Spleen (tissue), 11 donors: ENCODE measurements at regions not wholly inside any gene's neighbourhood (a gene's known extent, or its start where the extent isn't known, plus 50 kb on each side); places are given as distances from the start of the nearest gene placed in this dataset.

ENCODE experiments used
- DNase-seq: peaks from one replicate; pipeline ENCODE4 v3.0.0-alpha.2; 2020
- H3K27ac ChIP-seq, 8 donors: fragments of 200-600 bp; sonication (generic) in 7 of 8; 1 replicate in 4 of 8; 2 replicates in 4 of 8; pipeline versions ENCODE4 v1.5.0 to v1.8.0; 2016 to 2021; ENCODE audit warnings: inconsistent platforms in 4 of 8, mild to moderate bottlenecking in 4 of 8, moderate library complexity in 1 of 8
- H3K27me3 ChIP-seq, 7 donors: fragments of 200-600 bp; sonication (generic) in 6 of 7; replicated peaks in 1 of 7; 1 replicate in 4 of 7; 2 replicates in 3 of 7; pipeline versions ENCODE4 v1.5.0 to v1.8.0; 2016 to 2021; ENCODE audit warnings: inconsistent platforms in 3 of 7, mild to moderate bottlenecking in 1 of 7
- H3K36me3 ChIP-seq, 6 donors: fragments of 200-600 bp; sonication (generic) in 5 of 6; 1 replicate in 4 of 6; 2 replicates in 2 of 6; pipeline versions ENCODE4 v1.5.0 to v1.8.0; 2016 to 2021; ENCODE audit warnings: inconsistent platforms in 2 of 6
- H3K4me1 ChIP-seq, 6 donors: fragments of 200-600 bp; sonication (generic) in 5 of 6; 1 replicate in 3 of 6; 2 replicates in 3 of 6; pipeline versions ENCODE4 v1.5.0 to v1.8.0; 2016 to 2021; ENCODE audit warnings: inconsistent platforms in 3 of 6
- H3K4me3 ChIP-seq, 8 donors: fragments of 200-600 bp; sonication (generic) in 7 of 8; 1 replicate in 4 of 8; 2 replicates in 4 of 8; pipeline versions ENCODE4 v1.5.0 to v1.8.0; 2016 to 2021; ENCODE audit warnings: inconsistent platforms in 4 of 8, mild to moderate bottlenecking in 4 of 8, moderate library complexity in 2 of 8
- H3K9me3 ChIP-seq, 8 donors: fragments of 200-600 bp; sonication (generic) in 7 of 8; 1 replicate in 4 of 8; 2 replicates in 4 of 8; pipeline versions ENCODE4 v1.5.0 to v1.8.0; 2016 to 2021; ENCODE audit warnings: inconsistent platforms in 4 of 8
- POLR2A ChIP-seq, 3 donors: fragments of 450-650 bp; IDR thresholded peaks; one replicate each; pipeline ENCODE4 v1.5.1; 2017; ENCODE audit warnings: antibody characterized with exemption in 3 of 3, mild to moderate bottlenecking in 1 of 3
- POLR2AphosphoS5 ChIP-seq, 3 donors: sonication (generic); formaldehyde crosslinking; IDR thresholded peaks; one replicate each; pipeline ENCODE4 v1.5.1; 2017; ENCODE audit warnings: antibody characterized with exemption in 3 of 3
- WGBS, 5 donors: extraction: QIAGEN DNeasy Blood & Tissue Kit in 3 of 5; methylation state at CpG; one replicate each; pipeline versions ENCODE4 v1.1.5 to v1.1.7; 2013 to 2018; 5-methylcytosine and 5-hydroxymethylcytosine counted together
- intact Hi-C: fragments of 100-400 bp; cut with DNase I; formaldehyde crosslinking; loops from one replicate; pipeline ENCODE4 v1.15.0; 2023; ENCODE audit warnings: low total_unique reads
- TF ChIP-seq, protein P1 (sequence below), 11 experiments: fragments of 200-600 bp in 7 of 11; fragments of 450-650 bp in 4 of 11; sonication (generic) in 4 of 11; IDR thresholded peaks in 8 of 11; conservative IDR thresholded peaks in 3 of 11; 1 replicate in 7 of 11; 2 replicates in 4 of 11; pipeline versions ENCODE4 v1.4.0 to v1.8.0; 2016 to 2021; ENCODE audit warnings: antibody characterized with exemption in 11 of 11, inconsistent platforms in 4 of 11, mild to moderate bottlenecking in 1 of 11
- donor health status: healthy with polysubstance abuse.
- donor health status: DM: no; HTN: no; CAD: no; lungs with moderate emphysema.
- donor health status: DM: no; HTN: no; CAD: no.
- donor health status: Bipolar disorder and iron deficiency.
- donor health status: healthy.
- donor health status: DM: no; HTN: no; CAD: no.
- donor health status: DM: yes; HTN: yes; CAD: no.

DNA sequence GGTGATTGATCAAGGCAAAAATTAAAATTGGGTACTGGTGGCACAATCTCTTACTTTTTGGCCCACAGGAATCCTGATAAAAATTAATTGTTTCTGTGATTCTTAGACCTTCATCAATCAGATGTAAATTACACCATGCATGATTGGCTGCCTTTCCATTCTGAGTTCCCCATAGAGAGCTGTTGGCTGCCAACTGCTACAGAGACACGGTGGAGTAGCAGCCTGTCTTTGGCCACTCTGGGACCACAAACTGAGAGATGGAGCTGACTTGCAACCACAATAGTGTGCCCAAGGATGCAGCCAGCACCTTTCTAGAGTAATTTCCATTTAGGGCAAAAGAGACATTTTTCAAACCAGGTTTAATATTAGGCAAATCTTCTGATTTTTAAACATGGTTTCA lies 274.3 kb upstream of the MMS22L start:
- H3K27me3 ChIP-seq: peaks cover 0 to 2% (median 0%) of the 10 kb centered on the region in 7 donors
- H3K4me3 ChIP-seq: no peak overlapping the region
- no peak overlapping the region for H3K27ac ChIP-seq
- no peak for DNase-seq
- intact Hi-C loops: no loop called here
- 19 to 30% (median 27%) methylated on average over 1 of the region's 1 CpG for WGBS, 5 donors
- no peaks in the 10 kb centered on the region for H3K36me3 ChIP-seq
- peaks cover 0 to 1% (median 0%) of the 10 kb centered on the region in 8 donors for H3K9me3 ChIP-seq
- TF ChIP-seq POLR2AphosphoS5 (IDR thresholded peaks at IDR 0.05) (no peak), POLR2A (IDR thresholded peaks at IDR 0.05) (no peak)
- TF ChIP-seq, protein P1, sequence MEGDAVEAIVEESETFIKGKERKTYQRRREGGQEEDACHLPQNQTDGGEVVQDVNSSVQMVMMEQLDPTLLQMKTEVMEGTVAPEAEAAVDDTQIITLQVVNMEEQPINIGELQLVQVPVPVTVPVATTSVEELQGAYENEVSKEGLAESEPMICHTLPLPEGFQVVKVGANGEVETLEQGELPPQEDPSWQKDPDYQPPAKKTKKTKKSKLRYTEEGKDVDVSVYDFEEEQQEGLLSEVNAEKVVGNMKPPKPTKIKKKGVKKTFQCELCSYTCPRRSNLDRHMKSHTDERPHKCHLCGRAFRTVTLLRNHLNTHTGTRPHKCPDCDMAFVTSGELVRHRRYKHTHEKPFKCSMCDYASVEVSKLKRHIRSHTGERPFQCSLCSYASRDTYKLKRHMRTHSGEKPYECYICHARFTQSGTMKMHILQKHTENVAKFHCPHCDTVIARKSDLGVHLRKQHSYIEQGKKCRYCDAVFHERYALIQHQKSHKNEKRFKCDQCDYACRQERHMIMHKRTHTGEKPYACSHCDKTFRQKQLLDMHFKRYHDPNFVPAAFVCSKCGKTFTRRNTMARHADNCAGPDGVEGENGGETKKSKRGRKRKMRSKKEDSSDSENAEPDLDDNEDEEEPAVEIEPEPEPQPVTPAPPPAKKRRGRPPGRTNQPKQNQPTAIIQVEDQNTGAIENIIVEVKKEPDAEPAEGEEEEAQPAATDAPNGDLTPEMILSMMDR (IDR thresholded peaks at IDR 0.05 in 8 of 11, conservative IDR thresholded peaks at IDR 0.05 in 3 of 11): no peak
- no peaks in the 10 kb centered on the region for H3K4me1 ChIP-seq

DNA sequence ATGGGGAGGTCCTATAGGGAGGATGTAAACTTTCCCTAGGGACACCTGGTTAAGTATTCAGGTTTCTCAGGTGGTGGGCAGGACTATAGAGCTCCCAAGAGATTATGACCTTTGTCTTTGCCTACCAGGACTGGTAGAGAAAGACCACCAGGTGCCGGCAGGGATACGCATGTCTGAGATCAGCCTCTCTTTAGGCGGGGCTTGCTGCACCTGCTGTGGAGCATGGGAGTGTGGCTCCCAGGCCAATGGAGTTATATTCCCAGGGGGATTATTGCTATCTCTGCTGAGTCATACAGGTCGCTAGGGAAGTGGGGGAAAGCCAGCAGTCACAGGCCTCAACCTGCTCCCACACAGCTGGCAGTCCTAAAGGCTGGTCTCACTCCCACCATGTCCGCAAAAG lies 280.5 kb upstream of the MMS22L start:
- H3K4me1 ChIP-seq: no peaks in the 10 kb centered on the region
- no peak for DNase-seq
- H3K4me3 ChIP-seq: no peak overlapping the region
- H3K27ac ChIP-seq: no peak overlapping the region
- no peaks in the 10 kb centered on the region for H3K27me3 ChIP-seq
- no peaks in the 10 kb centered on the region for H3K36me3 ChIP-seq
- 83 to 89% (median 84%) methylated on average over 5 of the region's 5 CpGs for WGBS, 5 donors
- H3K9me3 ChIP-seq: peaks cover 0 to 4% (median 0%) of the 10 kb centered on the region in 8 donors
- TF ChIP-seq POLR2AphosphoS5 (IDR thresholded peaks at IDR 0.05) (no peak), POLR2A (IDR thresholded peaks at IDR 0.05) (no peak)
- TF ChIP-seq, protein P1 (IDR thresholded peaks at IDR 0.05 in 8 of 11, conservative IDR thresholded peaks at IDR 0.05 in 3 of 11): no peak
- intact Hi-C loops: no loop called here

DNA sequence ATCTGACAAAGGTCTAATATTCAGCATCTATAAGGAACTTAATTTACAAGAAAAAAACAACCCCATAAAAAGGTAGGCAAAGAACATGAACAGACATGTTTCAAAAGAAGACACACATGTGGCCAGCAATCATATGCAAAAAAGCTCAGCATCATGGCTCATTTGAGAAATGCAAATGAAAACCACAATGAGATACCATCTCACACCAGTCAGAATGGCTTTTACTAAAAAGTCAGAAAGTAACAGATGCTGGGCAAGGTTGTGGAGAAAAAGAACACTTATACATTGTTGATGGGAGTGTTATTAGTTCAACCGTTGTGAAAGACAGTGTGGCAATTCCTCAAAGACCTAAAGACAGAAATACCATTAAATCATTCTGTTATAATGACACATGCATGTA lies 289.9 kb upstream of the MMS22L start:
- 65 to 90% (median 81%) methylated on average over 1 of the region's 1 CpG for WGBS, 5 donors
- H3K27ac ChIP-seq: no peak overlapping the region
- TF ChIP-seq POLR2A (IDR thresholded peaks at IDR 0.05) (no peak), POLR2AphosphoS5 (IDR thresholded peaks at IDR 0.05) (no peak)
- TF ChIP-seq, protein P1 (IDR thresholded peaks at IDR 0.05 in 8 of 11, conservative IDR thresholded peaks at IDR 0.05 in 3 of 11): no peak
- no peak overlapping the region for H3K4me3 ChIP-seq
- H3K9me3 ChIP-seq: no peaks in the 10 kb centered on the region
- H3K4me1 ChIP-seq: no peaks in the 10 kb centered on the region
- H3K36me3 ChIP-seq: no peaks in the 10 kb centered on the region
- H3K27me3 ChIP-seq: no peaks in the 10 kb centered on the region
- no peak for DNase-seq
- intact Hi-C loops: no loop called here

DNA sequence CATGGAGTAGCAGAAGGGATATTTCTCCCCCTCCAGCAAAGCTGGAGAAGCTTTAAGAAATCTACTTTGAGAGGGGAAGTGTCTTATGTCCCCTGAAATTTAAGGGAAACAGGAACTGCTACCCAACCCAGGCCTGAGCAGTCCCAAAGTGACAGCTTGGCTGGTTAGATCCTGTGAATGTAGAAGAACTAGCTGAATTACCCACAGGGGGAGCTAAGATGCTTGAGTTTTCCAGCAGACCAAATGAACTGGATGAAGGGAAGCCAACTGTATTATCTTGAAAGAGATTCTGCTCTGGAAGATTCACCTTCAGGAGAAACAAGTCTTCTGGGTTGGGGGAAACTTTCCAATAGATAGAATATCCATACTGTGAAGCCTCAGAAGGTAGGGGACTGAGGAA lies 303.3 kb upstream of the MMS22L start:
- Histone ChIP-seq H3K36me3 (no peaks in the 10 kb centered on the region), H3K4me3 (no peak overlapping the region), H3K27ac (no peak overlapping the region), H3K27me3 (no peaks in the 10 kb centered on the region), H3K4me1 (no peaks in the 10 kb centered on the region), H3K9me3 (no peaks in the 10 kb centered on the region)
- TF ChIP-seq POLR2A (IDR thresholded peaks at IDR 0.05): no peak
- TF ChIP-seq, protein P1 (IDR thresholded peaks at IDR 0.05 in 8 of 11, conservative IDR thresholded peaks at IDR 0.05 in 3 of 11): no peak
- TF ChIP-seq POLR2AphosphoS5 (IDR thresholded peaks at IDR 0.05): no peak
- intact Hi-C loops: no loop called here
- no peak for DNase-seq
